NT2/D1 (cell line): ENCODE measurements at regions not wholly inside any gene's neighbourhood (a gene's known extent, or its start where the extent isn't known, plus 50 kb on each side); places are given as distances from the start of the nearest gene placed in this dataset.

ENCODE experiments used
- SUZ12 ChIP-seq: IDR thresholded peaks from 2 replicates; pipeline ENCODE4 v1.6.1; 2011; ENCODE audit not compliant: insufficient read length, insufficient read depth; ENCODE audit errors: extremely low read depth
- YY1 ChIP-seq: IDR thresholded peaks from 2 replicates; pipeline ENCODE4 v1.6.1; 2011; ENCODE audit not compliant: insufficient read length, insufficient read depth
- ZNF274 ChIP-seq: IDR thresholded peaks from 2 replicates; pipeline ENCODE4 v1.6.1; 2011; ENCODE audit warnings: mild to moderate bottlenecking, low read depth, low read length

DNA sequence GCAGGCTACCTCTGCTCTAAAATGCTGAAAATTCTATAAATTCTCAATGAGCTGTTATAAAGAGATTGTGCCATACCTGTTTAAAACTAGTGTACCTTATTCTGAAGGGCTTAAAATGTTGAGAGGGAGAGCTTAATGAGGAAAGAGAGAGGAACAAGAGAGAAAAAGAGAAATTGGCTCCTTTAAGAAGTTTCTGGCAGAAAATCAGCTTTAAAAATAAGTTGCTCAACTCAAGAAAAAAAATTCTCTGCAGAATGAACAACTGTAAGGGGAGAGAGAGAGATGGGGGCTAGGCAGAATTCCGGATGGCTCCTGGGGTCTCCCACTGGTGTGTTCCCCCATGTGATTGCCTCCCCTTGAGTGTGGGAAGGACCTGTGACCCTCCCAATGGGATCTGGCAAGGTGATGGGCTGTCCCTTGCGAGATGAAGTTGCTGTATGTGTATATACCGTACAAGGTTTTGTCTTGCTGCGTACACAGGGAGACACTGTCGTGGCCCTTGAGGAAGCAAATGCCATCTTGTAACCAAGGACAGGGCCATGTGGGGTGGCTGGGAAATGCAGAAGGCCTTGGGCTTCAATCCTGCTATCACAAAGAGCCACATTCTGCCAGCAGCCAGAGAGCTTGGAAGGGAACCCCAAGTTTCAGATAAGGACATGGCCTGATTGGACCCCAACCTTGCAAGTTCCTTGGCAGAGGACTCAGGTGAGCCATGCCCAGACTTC, 64.3 kb upstream of the S1PR3 start:
- TF ChIP-seq YY1: no peak
- no peak for TF ChIP-seq ZNF274
- TF ChIP-seq SUZ12: no peak
